ENCODE measurements at regions not wholly inside any gene's neighbourhood (a gene's known extent, or its start where the extent isn't known, plus 50 kb on each side); places are given as distances from the start of the nearest gene placed in this dataset.

GRCh38 chr7:130932667-130933432 is 198.8 kb upstream of the KLF14 start:
- TF ChIP-seq CTCF (IDR thresholded peaks at IDR 0.05) (no peak), ZFX (IDR thresholded peaks at IDR 0.05; ENCODE audit: borderline replicate concordance) (no peak)

Data from 22Rv1 (cell line).